GM12878 (cell line): ENCODE measurements at regions not wholly inside any gene's neighbourhood (a gene's known extent, or its start where the extent isn't known, plus 50 kb on each side); places are given as distances from the start of the nearest gene placed in this dataset.

ENCODE experiments used
- ATAC-seq: fragments of 200-7000 bp; cut with Tn5 transposase; 3 replicates; pipeline ENCODE4 v1.9.1; 2020; ENCODE audit warnings: mild to moderate bottlenecking, moderate library complexity
- BruUV-seq: library from RNA; stranded (reverse); fragments of 400-500 nt; replicated peaks from 2 replicates; lab custom pipeline; 2021; lab: Mats Ljungman, UMichigan
- CTCF ChIA-PET: fragments of 300-600 bp; sonication (Branson Sonifier 250); formaldehyde crosslinking; extraction: SDS; loops from one replicate; lab custom pipeline; 2021; ENCODE audit warnings: inconsistent platforms; lab: Yijun Ruan, JAX
- POLR2A ChIA-PET: fragments of 350-600 bp; formaldehyde crosslinking; extraction: SDS; loops from one replicate; lab custom pipeline; 2021; ENCODE audit warnings: inconsistent platforms; lab: Charles Lee
- RAD21 ChIA-PET: fragments of 300-600 bp; sonication (Branson Sonifier 250); formaldehyde crosslinking; loops from one replicate; lab custom pipeline; 2023; ENCODE audit warnings: antibody characterized with exemption; ENCODE audit not compliant: unreplicated experiment; lab: Charles Lee
- SMC1A ChIA-PET: fragments of 300-600 bp; sonication (Branson Sonifier 250); formaldehyde crosslinking; loops from one replicate; lab custom pipeline; 2023; ENCODE audit not compliant: unreplicated experiment, uncharacterized antibody; lab: Charles Lee
- DNase-seq: peaks from one replicate; pipeline ENCODE4 v3.0.0-alpha.2; 2011; ENCODE audit warnings: low read depth, low spot score
- FAIRE-seq: peaks from 3 replicates; lab custom pipeline; 2011; peaks lifted over from hg19 to GRCh38; lab: Jason Lieb, UNC
- H2AFZ ChIP-seq: 2 replicates; pipeline ENCODE4 v1.6.0; 2011; ENCODE audit warnings: low read depth, low read length, control low read depth; ENCODE audit not compliant: control insufficient read depth
- H3K27ac ChIP-seq: 2 replicates; pipeline ENCODE4 v1.5.1; 2011; ENCODE audit warnings: control low read depth; ENCODE audit not compliant: control insufficient read depth, insufficient read depth
- H3K27me3 ChIP-seq, 2 experiments: replicated peaks in 1 of 2; 2 replicates each; pipeline versions ENCODE4 v1.6.0 to v1.6.1; 2011; ENCODE audit warnings: low read length in 1 of 2; ENCODE audit not compliant: control insufficient read depth in 2 of 2, insufficient read depth in 2 of 2
- H3K36me3 ChIP-seq, 2 experiments: 2 replicates each; pipeline ENCODE4 v1.5.1; 2011; ENCODE audit warnings: low read length in 1 of 2; ENCODE audit not compliant: control insufficient read depth in 2 of 2, insufficient read depth in 2 of 2
- H3K4me1 ChIP-seq: 2 replicates; pipeline ENCODE4 v1.6.1; 2011; ENCODE audit warnings: mild to moderate bottlenecking, low read length, moderate library complexity, mixed read lengths; ENCODE audit not compliant: control insufficient read depth, insufficient read depth
- H3K4me2 ChIP-seq: 2 replicates; pipeline ENCODE4 v1.6.0; 2011; ENCODE audit warnings: control low read depth; ENCODE audit not compliant: control insufficient read depth, insufficient read depth
- H3K4me3 ChIP-seq: fragments of 200-600 bp; sonication (generic); 2 replicates; pipeline ENCODE4 v1.5.1; 2016
- H3K79me2 ChIP-seq: 2 replicates; pipeline ENCODE4 v1.6.0; 2011; ENCODE audit warnings: low read length; ENCODE audit not compliant: control insufficient read depth, insufficient read depth
- H3K9ac ChIP-seq: 2 replicates; pipeline ENCODE4 v1.8.0; 2011; ENCODE audit warnings: low read length, control low read depth, mixed read lengths; ENCODE audit not compliant: control insufficient read depth, insufficient read depth
- H3K9me3 ChIP-seq: replicated peaks from 3 replicates; pipeline ENCODE4 v1.5.1; 2011; ENCODE audit warnings: mild to moderate bottlenecking, low read length; ENCODE audit not compliant: control insufficient read depth, insufficient read depth
- H4K20me1 ChIP-seq: 2 replicates; pipeline ENCODE4 v1.6.0; 2011; ENCODE audit not compliant: control insufficient read depth, insufficient read depth
- ASH2L ChIP-seq: fragments of 300-600, 200-600 bp; sonication (generic); IDR thresholded peaks from 2 replicates; pipeline ENCODE4 v1.6.1; 2017; ENCODE audit warnings: low read depth, mild to moderate bottlenecking, borderline replicate concordance
- BMI1 ChIP-seq: fragments of 450-650 bp; IDR thresholded peaks from 2 replicates; pipeline ENCODE4 v1.6.1; 2016; ENCODE audit warnings: mild to moderate bottlenecking, moderate library complexity, borderline replicate concordance
- ESRRA ChIP-seq: IDR thresholded peaks from 2 replicates; pipeline ENCODE4 v1.6.1; 2012; ENCODE audit warnings: mild to moderate bottlenecking, low read length, improper control_type of control experiment
- FOXK2 ChIP-seq: fragments of 450-650 bp; IDR thresholded peaks from 2 replicates; pipeline ENCODE4 v1.6.1; 2017; ENCODE audit warnings: mild to moderate bottlenecking, moderate library complexity
- HDGF ChIP-seq: fragments of 450-650 bp; IDR thresholded peaks from 2 replicates; pipeline ENCODE4 v1.6.1; 2016; ENCODE audit warnings: antibody characterized with exemption
- IRF3 ChIP-seq: fragments of 450-650 bp; IDR thresholded peaks from 2 replicates; pipeline ENCODE4 v1.6.1; 2014; ENCODE audit warnings: mild to moderate bottlenecking
- KDM1A ChIP-seq: fragments of 200-600 bp; sonication (generic); IDR thresholded peaks from 2 replicates; pipeline ENCODE4 v1.6.1; 2016; ENCODE audit warnings: borderline replicate concordance
- KLF5 ChIP-seq: fragments of 450-650 bp; IDR thresholded peaks from 2 replicates; pipeline ENCODE4 v1.6.1; 2014; ENCODE audit warnings: mild to moderate bottlenecking; ENCODE audit not compliant: partially characterized antibody
- NR2C1 ChIP-seq: fragments of 450-650 bp; IDR thresholded peaks from 2 replicates; pipeline ENCODE4 v1.6.1; 2017; ENCODE audit warnings: antibody characterized with exemption, mild to moderate bottlenecking, moderate library complexity
- PAX8 ChIP-seq: fragments of 450-650 bp; IDR thresholded peaks from 2 replicates; pipeline ENCODE4 v1.6.1; 2017; ENCODE audit warnings: mild to moderate bottlenecking, moderate library complexity
- POLR2A ChIP-seq: IDR thresholded peaks from 2 replicates; pipeline ENCODE4 v1.6.1; 2011; ENCODE audit warnings: low read depth, mild to moderate bottlenecking, low read length
- RAD51 ChIP-seq: fragments of 450-650 bp; IDR thresholded peaks from 2 replicates; pipeline ENCODE4 v1.6.1; 2016; ENCODE audit warnings: moderate library complexity, mild to moderate bottlenecking, inconsistent platforms
- RCOR1 ChIP-seq: conservative IDR thresholded peaks from 2 replicates; pipeline ENCODE4 v1.6.1; 2012; ENCODE audit warnings: low read depth, low read length, improper control_type of control experiment
- SIX5 ChIP-seq: IDR thresholded peaks from 2 replicates; pipeline ENCODE4 v1.6.1; 2011; ENCODE audit warnings: mild to moderate bottlenecking, low read depth, low read length, moderate library complexity; ENCODE audit not compliant: severe bottlenecking
- SMAD5 ChIP-seq: IDR thresholded peaks from 2 replicates; pipeline ENCODE4 v1.6.1; 2016; ENCODE audit warnings: antibody characterized with exemption, low read depth
- STAT1 ChIP-seq: fragments of 450-650 bp; conservative IDR thresholded peaks from 2 replicates; pipeline ENCODE4 v1.6.1; 2014; ENCODE audit warnings: antibody characterized with exemption, mild to moderate bottlenecking
- SUZ12 ChIP-seq: fragments of 200-600 bp; sonication (generic); IDR thresholded peaks from one replicate; pipeline ENCODE4 v1.6.1; 2018; ENCODE audit warnings: antibody characterized with exemption, mild to moderate bottlenecking; ENCODE audit not compliant: unreplicated experiment
- TAF1 ChIP-seq: IDR thresholded peaks from 2 replicates; pipeline ENCODE4 v1.6.1; 2011; ENCODE audit warnings: mild to moderate bottlenecking, low read depth, low read length, borderline replicate concordance
- TCF7 ChIP-seq: IDR thresholded peaks from 2 replicates; pipeline ENCODE4 v1.6.1; 2014; ENCODE audit warnings: antibody characterized with exemption, borderline replicate concordance
- USF2 ChIP-seq: IDR thresholded peaks from 2 replicates; pipeline ENCODE4 v1.6.1; 2011; ENCODE audit warnings: low read depth, low read length, improper control_type of control experiment, borderline replicate concordance
- WGBS: methylation state at CpG from one replicate; pipeline ENCODE4 v1.1.6; 2016; ENCODE audit warnings: low lambda C conversion rate; ENCODE audit not compliant: insufficient replicate concordance, insufficient coverage; ENCODE audit errors: missing lambda C conversion rate; 5-methylcytosine and 5-hydroxymethylcytosine counted together
- in situ Hi-C: fragments of 300-500 bp; cut with MboI; formaldehyde crosslinking; loops from 9 replicates; pipeline ENCODE4 v1.14.3; 2018; ENCODE audit warnings: mixed read lengths
- intact Hi-C: fragments of 100-400 bp; cut with micrococcal nuclease; formaldehyde crosslinking; loops from one replicate; pipeline ENCODE4 v1.14.2; 2022; ENCODE audit not compliant: unreplicated experiment

- RAD21 ChIA-PET = no interaction called here
- no peaks in the 10 kb centered on the region for H3K4me1 ChIP-seq
- H3K4me2 ChIP-seq = no peak overlapping the region
- H3K36me3 ChIP-seq = no peaks in the 10 kb centered on the region
- H2AFZ ChIP-seq = no peak overlapping the region
- POLR2A ChIA-PET = no interaction called here
- intact Hi-C loops (no loop called here), in situ Hi-C loops (no loop called here)
- TF ChIP-seq RAD51 (no peak), FOXK2 (no peak), BMI1 (no peak), USF2 (no peak), PAX8 (no peak)
- no peak overlapping the region for H3K4me3 ChIP-seq
- DNase-seq = no peak
- no peaks in the 10 kb centered on the region for H3K79me2 ChIP-seq
- CTCF ChIA-PET = no interaction called here
- H4K20me1 ChIP-seq = no peaks in the 10 kb centered on the region
- H3K27me3 ChIP-seq = no peaks in the 10 kb centered on the region
- H3K27ac ChIP-seq = no peak overlapping the region
- no peak for FAIRE-seq
- no TSS peak for BruUV-seq
- WGBS = 34% methylated on average over 3 of the region's 3 CpGs
- ATAC-seq = no peak
- SMC1A ChIA-PET = interaction anchor here (0.5 to 0.8 kb wide), 2 partner anchors 267 to 674 kb away, joined by 3 read pairs; no protein-coding TSS in a partner anchor
- no peaks in the 10 kb centered on the region for H3K9me3 ChIP-seq
- no peak overlapping the region for H3K9ac ChIP-seq
Measured at GRCh38 chr4:156694413-156694812, 277.2 kb downstream of the PDGFC start.

GRCh38 chr4:156693557-156693956, 278.0 kb downstream of the PDGFC start:
- Histone ChIP-seq H3K36me3 (no peaks in the 10 kb centered on the region), H3K4me1 (no peaks in the 10 kb centered on the region), H3K4me2 (no peak overlapping the region), H3K27me3 (no peaks in the 10 kb centered on the region), H4K20me1 (no peaks in the 10 kb centered on the region), H3K9ac (no peak overlapping the region), H2AFZ (no peak overlapping the region), H3K79me2 (no peaks in the 10 kb centered on the region), H3K4me3 (no peak overlapping the region), H3K9me3 (no peaks in the 10 kb centered on the region), H3K27ac (no peak overlapping the region)
- ChIA-PET CTCF (interaction anchor here (1.0 kb wide), 1 partner anchor 274 kb away, joined by 3 read pairs; no protein-coding TSS in a partner anchor), RAD21 (interaction anchor here (1.1 kb wide), 1 partner anchor 107 kb away, joined by 3 read pairs; no protein-coding TSS in a partner anchor), SMC1A (interaction anchor here (0.5 to 2.0 kb wide), 4 partner anchors 15 to 674 kb away, joined by 3 to 8 read pairs (median 6); no protein-coding TSS in a partner anchor), POLR2A (no interaction called here)
- intact Hi-C loops (no loop called here), in situ Hi-C loops (no loop called here)
- TF ChIP-seq STAT1 (no peak), SUZ12 (no peak), TCF7 (no peak), SMAD5 (no peak), HDGF (no peak), POLR2A (no peak), KLF5 (no peak), NR2C1 (no peak), BMI1 (no peak), RCOR1 (no peak), FOXK2 (no peak), ASH2L (no peak), ESRRA (no peak), IRF3 (no peak), SIX5 (no peak), TAF1 (no peak), KDM1A (no peak)
- DNase-seq (no peak), FAIRE-seq (no peak), ATAC-seq (no peak)
- no TSS peak for BruUV-seq
- 0% methylated on average over 1 of the region's 1 CpG for WGBS
